Right forelimb (tissue), 1 donor: ENCODE measurements at regions not wholly inside any gene's neighbourhood (a gene's known extent, or its start where the extent isn't known, plus 50 kb on each side); places are given as distances from the start of the nearest gene placed in this dataset.

Source experiments
- DNase-seq: peaks from one replicate; pipeline ENCODE4 v3.0.0-alpha.2; 2018

DNA sequence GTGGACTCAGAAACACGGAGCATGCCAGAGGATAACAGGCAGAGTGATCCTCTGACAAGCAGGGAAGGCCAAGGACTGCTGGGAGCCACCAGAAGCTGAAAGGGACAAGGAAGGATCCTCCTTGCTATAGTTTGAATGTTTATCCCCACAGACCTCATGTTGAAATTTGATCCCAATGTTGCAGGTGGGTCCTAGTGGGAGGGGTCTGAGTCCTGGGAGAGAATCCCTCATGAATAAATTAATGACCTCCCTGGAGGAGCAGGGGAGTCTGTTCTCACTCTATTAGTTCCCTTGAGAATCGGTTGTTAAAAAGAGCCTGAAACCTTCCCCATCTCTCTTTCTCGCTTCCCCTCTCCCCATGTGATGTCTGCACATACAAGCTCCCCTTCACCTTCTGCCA, 124.4 kb downstream of the FBXO15 start:
- DNase-seq, result no peak

DNA sequence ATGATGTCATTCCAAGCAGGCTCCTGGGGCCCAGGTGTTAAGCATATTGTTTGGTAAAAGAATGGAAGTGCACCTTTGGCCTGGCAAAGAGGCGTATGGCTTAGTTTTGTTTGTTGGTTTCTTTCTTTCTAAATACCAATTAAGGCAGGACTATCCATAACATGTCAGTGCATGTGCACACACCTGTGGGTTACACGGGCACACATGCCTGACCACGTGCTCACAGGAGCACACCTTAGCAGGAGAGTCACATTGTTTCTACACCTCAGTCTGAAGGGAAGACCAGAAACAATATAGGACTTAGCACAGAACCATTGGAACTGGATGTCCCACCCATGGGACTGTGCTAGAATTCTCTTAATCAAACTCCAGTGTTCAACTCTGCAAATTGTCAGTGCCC, 127.8 kb downstream of the FBXO15 start:
- DNase-seq, result no peak

DNA sequence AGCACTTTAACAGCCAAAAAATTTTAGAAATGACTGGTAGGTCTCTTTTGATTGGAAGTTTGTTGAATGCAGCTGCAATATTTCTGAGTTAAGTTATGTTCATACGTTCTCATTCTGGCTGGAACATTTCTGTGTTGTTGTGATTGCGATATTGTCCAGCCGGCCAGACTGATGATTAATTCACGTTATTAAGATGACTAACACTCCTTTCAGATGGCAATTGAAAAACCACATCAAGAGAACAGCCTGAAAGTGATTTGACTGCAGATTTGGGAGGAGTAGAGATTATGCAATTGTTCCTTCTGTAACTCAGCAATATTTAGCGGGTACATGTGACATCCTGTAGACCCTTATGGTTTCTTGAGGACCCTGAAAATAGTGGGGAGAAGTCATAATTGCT, 133.7 kb downstream of the FBXO15 start:
- no peak for DNase-seq

DNA sequence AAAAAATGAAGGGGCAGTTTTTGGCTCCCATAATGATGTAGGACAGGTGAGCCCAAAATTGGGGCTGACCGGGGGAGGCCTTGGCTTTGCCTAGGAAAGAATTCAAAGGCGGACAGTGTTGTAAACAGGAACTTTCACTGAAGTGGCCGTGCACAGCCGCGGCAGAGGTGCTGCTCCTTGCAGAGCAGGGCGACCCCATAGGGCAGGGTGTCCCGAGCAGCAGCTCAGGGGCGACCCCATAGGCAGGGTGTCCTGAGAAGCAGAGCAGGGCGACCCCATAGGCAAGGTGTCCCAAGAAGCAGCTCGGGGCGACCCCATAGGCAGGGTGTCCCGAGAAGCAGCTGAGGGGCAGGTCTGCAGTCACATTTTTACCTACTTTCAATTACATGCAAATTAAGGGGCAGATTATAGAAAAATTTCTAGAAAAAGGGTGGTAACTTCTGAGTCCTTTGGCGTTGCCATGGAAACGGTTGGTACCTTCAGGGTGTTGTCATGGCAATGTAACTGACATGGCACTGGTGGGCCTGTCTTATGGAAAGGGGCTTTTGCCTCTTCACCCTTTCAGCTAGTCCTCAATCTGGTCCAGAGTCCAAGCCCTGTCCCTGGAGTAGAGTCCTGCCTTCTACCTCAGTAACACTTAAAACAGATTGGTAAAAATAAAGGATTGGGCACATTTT, 134.5 kb downstream of the FBXO15 start:
- DNase-seq, result no peak

DNA sequence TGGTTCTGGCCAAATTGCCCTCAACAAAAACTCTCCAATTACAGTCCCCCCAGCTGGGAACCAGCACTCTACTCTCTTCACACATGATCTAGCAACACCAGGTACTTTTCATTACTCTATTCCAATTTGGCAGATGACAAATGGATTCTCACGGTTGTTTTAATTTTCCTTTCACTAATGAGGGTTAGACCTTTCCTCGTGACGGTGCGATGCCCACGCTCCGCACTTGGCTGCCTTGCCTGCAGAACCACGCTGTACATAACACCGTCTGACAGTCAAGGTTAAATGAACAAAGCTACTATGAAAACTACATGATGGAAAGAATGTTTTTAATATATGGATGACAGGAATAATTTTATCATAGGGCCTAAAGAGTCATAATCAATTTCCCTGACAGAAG, 141.5 kb downstream of the FBXO15 start:
- DNase-seq, result no peak

DNA sequence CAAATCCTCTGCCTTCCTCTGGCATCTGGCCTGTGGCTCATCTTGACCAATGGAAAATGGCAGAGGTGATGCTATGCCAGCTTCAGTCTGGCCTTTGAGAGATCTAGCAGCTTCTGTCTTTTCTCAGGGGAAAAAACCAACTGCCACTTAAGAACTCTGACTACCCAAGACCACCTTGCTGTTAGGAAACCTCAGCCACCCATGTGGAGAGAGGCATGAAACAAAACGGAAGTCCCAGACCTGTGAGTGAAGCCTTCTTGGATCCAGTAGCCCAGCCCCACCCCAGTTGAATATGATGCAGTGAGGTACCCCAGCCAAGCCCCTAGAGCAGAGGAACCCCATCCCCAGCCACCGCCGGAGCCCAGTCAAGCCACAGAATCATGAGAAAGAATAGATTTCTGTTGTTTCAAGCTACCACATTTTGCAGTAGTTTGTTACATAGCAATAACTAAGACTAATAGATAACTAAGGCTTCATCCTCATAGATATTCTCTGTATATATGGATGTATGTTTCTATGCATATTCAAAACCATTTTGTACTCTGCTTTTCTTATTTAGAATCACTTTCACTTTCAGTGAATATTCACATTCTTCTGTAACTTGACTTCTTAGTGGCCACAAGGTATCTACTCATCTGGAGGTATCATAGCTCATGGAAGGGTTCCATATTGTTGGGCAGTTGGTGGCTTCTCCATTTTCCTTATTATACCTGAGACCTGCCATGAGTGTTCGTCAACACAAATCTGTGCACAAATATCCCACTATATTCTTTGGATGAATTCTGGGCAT, 142.1 kb downstream of the FBXO15 start:
- no peak for DNase-seq

DNA sequence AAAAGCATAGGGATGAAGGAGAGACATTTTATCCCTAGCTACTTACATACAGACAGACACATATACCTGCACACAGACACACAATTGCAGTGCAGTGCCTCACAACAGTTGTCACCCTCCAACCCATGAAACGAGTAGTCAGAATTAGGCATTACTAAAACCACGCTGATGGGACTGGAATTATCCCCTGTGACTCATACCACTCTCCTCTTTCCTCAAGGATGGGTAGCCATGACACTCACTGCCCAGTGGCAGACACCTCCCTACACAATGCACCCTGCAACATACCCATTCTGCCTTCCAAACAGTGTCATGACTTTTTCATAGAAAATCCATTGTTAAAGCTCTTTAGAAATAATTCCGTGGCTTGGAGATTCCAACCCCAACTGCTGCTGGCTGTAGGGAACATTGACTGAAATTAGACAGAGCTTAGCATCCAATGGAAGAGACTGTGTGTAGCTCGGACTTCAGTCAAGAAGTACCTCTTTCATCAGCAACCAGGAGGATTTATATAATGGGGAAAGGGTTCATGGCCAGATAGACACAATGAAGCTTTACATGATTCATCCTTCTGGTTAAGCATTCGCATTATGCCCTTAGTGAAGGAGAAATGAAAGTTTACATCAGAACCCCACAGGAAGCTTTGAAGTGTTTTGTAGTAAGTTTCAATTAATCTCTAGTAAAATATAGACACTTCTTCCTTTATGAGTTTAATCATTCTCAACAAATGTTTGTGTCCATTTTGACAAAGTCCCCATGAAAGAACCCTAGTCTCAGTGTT, 155.2 kb downstream of the FBXO15 start:
- no peak for DNase-seq

DNA sequence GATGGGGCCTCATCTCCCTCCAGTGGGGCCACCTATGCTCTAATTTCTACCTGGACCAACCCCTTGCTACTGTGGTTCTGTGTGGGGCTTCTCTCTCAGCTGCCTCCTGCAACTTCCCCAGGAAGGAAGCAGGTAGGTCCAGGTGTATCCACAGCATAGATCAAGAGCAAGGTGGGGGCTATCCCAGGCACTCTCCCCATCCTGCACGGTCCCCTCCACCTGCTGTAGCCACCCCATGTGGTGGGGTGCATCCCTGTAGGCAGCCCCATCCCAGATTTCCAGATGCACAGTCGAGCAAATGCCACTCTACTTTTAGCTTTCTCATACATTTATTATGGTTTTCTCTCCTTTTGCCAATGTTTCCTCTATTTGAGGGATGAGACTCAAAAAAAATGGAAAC, 156.1 kb downstream of the FBXO15 start:
- no peak for DNase-seq

DNA sequence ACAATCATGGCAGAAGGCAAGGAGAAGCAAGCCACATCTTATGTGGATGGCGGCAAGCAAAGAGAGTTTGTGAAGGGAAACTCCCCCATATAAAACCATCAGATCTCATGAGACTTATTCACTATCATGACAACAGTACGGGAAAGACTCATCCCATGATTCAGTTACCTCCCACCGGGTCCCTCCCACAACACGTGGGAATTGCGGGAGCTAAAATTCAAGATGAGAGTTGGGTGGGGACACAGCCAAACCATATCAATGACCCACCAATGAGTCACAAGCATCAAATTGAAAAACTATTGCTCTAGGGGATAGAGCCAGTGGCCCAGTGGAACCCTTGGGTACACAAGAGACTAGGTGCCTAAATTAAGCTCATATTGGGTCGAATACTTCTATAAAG, 157.4 kb downstream of the FBXO15 start:
- no peak for DNase-seq

DNA sequence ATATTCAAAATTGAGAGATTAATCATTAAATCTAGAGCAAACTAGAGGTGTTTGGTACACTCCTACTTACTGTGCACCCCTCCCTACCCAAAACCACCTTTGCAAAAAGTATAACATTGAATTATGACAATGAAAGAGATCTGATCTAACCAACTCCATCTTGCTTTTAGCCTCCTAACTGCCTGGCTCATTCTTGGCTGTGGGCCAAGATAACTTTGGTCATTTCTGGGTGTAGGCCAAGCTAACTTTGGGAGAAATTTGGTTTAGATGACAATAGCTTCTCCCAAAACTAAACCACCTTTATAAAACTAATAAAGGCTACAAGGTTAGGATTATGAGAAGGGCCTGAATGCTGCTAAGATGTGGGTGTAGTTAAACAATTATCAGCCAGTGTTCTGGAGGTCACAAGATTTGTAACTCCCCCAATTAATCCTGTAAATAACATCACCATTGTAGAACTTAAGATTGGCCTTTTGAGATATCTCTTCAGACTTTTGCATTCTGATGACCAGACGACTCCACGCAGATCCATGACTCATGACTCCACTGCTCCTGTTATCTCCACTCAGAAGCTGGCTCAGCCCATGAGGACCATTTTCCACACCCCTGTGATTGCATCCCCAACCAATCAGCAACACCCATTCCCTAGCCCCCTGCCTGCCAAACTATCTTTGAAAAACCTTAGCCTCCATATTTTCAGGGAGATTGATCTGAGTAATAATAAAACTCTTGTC, 160.2 kb downstream of the FBXO15 start:
- DNase-seq, result no peak

DNA sequence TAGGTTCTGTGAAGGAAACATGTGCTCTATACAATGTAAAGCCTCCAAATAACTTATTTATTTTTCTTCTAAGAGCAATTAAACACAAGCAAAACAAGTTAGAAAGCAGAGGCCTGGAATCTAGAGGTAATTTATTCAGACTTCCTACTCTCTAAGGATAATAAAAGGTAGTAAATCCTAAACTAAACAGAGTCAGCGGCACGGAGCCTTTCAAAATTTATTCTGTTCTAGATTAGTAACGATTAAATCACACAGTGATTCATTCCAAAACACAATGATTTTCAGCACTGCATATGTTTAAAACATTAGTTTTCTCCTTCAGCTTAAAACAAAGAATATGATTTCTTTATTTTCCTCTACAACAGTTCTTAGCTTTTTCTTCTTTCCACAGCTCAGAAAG, 160.9 kb downstream of the FBXO15 start:
- DNase-seq, result no peak

DNA sequence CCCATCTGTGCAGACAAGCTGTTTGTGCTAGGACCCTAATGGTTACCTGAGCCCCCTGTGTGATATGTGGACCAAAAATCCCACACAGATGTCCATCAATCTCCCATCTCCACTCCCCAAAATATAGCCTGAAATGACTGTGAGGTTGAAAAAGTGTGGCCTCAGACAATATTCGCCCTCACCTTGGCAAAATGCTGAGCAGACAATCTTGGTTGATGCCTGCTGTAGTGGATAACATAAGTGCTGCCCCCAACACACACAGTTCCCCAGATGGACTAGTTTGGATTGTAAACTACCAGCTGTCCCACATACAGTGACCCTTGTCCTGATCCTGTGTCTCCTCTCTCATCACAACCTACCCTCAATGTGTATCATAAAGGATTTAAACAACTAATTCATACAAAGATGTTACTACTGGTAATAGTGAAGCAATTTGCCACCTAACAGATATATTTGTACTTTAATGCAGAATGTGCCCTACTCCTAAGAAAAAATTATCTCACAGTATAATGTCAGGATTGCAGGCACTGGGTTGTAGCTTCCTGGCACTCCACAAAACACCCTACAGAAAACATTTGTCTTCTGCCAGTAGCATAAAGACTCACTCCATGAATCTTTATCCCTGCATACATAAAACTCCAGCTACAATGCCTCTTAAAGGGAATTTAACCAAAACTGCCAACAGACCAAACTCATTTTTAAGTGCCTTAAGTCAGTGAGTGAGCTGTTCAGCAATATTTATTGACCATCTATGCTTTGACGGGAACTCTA, 161.6 kb downstream of the FBXO15 start:
- DNase-seq, result no peak

DNA sequence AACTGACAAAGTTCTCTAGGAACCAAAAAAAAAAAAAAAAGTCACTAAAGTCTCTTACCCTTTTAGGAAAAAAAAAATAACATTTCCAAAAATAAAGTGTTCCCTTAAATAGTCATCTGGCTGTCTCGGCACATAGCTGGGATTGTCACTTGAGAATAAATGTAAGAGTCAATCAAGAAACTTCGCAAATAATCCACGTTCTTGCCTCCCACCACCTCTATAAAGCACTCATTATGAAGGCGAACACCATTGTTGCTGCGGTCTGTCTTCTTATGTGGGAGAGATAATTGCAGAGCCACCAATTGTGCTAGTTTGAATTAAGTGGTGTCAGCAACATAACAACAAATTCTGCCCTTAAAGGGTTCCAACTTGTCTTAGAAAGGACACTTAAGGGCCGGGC, 163.7 kb downstream of the FBXO15 start:
- DNase-seq, result no peak

DNA sequence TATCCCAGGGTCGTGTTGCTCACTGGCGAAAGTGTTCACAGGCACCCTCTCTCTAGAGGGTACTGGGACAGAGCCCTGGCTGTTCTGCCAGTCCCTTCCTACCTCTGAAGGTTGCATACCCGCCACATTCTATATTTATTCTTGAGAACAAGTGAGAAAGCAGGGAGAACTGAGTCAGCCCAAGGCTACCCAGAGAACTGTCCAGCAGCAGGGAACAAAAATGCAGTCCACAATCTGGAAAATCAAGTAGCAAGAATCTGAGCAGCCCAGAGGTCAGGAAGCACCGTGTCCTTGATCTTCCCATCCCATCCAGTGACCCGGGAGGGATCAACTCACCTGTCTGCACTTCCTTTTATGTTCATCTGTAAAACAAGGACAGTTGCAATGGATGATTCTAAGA, 164.1 kb downstream of the FBXO15 start:
- no peak for DNase-seq

DNA sequence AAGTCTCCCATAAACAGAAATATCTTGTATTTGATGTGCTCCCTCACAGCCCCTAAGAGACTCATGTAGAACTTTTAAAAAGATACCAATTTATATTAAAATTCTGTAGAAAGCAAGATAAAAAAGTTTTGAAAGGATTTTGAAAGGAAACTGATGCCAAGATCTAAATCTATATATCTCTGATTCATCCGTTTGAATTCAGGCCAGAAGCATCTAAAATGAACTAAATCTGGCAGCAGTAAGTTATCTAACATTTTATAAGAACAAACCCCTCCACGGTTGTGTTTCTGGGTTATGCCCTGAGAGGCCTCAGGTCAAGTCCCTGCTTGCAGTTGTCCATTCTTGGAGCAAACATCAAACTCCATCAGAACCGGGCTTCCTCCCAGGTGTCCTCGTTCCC, 165.8 kb downstream of the FBXO15 start:
- DNase-seq, result no peak

DNA sequence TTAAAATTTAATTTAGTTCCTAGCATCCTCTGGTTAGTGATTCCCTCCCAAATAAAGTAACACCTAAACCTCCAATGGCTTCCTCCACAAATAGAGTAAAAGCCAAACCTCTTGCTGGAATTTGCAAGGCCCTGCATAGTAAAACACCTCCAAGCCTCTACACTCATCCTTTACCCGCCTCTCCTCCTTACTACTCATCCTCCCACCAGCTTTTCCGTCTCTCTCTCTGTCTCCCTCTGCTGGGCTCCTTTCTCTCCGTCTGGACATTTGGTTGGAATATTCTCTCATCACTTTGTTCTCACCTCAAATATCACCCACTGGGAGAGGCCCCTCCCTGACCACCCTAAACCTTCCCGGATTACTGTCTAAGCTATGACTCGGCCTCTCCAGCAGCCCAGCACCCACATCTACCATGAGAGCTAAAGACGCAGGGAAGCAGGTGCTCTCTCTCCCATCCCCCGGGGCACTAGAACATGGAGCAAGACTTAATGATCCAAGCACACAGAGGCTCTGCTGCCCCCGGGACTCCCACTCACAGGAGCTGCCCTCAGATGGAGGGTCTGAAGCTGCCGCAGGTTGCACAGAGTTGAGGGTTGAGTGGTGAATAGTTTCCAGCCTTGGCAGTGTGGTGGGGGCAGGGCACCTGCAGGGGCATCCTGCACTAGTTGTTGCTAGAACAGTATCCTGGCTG, 167.2 kb downstream of the FBXO15 start:
- no peak for DNase-seq

DNA sequence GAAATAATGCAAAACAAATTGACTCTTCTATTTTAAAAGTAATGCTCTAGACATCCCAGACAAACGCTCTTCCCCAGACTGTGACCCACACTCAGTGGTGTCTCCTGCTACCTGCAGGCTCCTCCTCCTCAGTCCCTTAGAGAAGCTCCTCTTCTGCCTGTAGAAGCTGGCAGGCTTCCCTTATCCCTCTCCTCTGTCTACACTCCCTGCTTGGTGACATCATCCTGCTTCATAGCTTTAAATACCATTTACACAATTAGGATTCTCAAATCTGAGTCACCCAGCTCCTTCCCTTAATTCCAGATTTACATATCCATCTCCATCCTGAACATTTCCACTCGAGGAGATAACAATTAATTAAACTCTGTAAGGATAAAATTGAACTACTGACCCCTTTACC, 167.9 kb downstream of the FBXO15 start:
- no peak for DNase-seq

DNA sequence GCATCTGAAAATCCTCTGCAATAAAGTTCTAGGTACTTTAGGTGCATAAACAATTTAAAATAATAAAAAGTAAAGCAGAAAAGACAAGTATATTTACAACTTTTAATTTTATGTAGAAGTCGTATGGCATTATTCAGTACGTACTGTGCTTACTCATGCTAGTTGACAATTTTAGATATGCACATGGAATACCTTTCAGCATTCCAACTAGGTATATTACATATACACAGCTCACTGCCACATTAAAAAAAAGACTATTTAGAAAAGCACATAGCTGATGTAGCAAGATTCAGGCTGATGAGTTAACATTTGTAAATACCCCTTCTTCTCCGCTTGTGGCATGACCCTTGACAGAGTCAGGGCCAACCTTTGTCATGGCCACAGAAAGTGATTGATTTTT, 171.2 kb downstream of the FBXO15 start:
- no peak for DNase-seq

DNA sequence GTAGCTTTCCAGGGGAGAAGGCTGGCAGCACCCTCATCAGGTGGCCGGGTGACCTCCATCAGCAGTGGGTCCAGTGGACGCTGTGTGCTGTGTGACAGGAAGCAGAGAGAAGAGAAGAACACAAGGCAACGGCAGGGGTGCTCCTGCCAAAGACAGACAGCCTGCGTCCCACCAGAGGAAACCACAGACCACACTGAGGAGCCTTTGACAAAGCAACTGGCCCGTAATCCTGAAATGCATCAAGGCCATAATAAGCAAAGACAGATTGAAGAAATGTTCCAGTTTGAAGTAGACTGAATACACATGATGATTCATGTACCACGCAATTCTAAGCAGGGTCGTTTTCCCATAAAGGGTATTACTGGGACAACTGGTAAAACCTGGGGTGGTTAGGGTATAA, 172.4 kb downstream of the FBXO15 start:
- no peak for DNase-seq

DNA sequence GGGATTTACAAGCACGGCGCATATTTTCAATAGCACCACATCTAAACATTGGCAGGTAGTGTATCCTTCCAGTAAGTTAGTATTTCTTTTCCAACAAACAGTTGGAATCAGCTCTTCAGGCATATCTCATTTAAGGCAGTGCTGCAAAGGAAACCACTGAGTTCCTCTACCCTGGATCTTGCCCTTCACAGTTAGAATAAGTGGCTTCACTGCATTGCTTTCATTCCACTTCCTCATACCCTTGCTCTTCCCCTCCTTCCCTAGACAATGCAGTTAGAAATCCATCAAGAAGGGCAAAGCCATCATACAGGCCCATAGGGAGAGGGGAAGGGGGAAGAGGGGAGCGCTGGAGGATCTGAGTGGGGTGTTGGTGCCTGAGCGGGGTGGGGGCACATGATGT, 173.7 kb downstream of the FBXO15 start:
- no peak for DNase-seq

DNA sequence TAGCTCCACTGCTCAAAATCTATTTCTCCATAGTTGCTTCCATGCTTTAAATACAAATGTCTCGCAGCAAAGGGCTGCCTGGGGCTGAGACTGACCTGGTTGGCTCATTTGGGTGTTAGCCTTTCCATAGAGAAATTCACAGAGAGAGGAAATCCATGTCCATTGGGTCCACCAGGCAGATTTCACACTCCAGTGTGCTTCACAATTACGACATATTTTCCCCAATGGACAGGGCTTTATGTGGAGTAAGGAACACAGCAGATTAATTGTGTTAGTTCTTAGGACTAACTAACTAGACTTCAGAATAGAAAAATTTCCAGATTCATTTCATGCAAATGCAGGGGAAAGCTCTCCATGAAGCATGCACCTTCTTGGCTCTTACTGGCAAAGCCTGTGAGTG, 180.7 kb downstream of the FBXO15 start:
- no peak for DNase-seq

DNA sequence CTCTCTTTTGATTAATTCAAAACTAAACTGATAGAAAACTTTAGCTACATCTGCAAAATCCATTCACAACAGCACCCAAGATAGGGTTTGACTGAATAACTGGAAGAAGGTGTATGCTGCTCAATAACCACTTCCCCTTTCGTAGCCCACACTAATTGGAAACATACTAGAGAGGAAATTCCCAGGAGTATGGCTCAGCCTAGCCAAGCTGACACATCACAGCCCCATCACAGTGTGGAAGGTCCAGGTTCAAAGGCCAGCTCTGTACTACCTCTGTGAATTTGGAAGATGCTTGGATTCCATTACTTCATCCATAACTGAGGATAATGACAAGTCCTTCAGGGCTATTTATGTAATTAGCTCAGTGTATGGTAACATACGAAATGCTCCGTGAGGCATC, 185.4 kb downstream of the FBXO15 start:
- no peak for DNase-seq
